ENCODE measurements at regions not wholly inside any gene's neighbourhood (a gene's known extent, or its start where the extent isn't known, plus 50 kb on each side); places are given as distances from the start of the nearest gene placed in this dataset.

- TF ChIP-seq CTCF (IDR thresholded peaks at IDR 0.05) = no peak
- TF ChIP-seq POLR2A (IDR thresholded peaks at IDR 0.05) = no peak
Observed at GRCh38 chr1:80050523-80050922, 1044.0 kb upstream of the ADGRL4 start.
